ENCODE measurements at regions not wholly inside any gene's neighbourhood (a gene's known extent, or its start where the extent isn't known, plus 50 kb on each side); places are given as distances from the start of the nearest gene placed in this dataset.

DNA sequence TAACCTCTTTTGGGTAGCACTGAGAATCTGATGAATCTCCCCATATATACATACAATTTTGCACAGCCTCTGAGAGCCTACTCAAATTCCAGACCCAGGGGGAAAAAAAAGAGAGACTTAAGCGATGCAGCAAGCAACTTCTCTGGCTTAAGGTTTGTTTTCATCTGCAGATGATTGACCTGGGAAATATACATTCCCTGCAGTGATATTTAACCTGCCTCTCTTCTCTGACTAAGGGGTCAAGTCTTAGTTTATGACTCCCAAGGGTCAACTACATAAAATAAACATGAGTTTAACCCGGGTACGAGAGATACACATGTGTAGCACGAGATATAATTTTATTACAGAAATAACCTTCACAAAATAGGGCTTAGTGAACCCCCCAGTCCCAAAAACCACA, 737.8 kb downstream of the TUSC7 start:
- intact Hi-C loops (cut with DNase I) = no loop called here
- DNase-seq = no peak
- no peaks in the 10 kb centered on the region for H3K36me3 ChIP-seq (replicated peaks in 1 of 2)
- TF ChIP-seq POLR2A (IDR thresholded peaks at IDR 0.05) = no peak
- TF ChIP-seq, protein P1, sequence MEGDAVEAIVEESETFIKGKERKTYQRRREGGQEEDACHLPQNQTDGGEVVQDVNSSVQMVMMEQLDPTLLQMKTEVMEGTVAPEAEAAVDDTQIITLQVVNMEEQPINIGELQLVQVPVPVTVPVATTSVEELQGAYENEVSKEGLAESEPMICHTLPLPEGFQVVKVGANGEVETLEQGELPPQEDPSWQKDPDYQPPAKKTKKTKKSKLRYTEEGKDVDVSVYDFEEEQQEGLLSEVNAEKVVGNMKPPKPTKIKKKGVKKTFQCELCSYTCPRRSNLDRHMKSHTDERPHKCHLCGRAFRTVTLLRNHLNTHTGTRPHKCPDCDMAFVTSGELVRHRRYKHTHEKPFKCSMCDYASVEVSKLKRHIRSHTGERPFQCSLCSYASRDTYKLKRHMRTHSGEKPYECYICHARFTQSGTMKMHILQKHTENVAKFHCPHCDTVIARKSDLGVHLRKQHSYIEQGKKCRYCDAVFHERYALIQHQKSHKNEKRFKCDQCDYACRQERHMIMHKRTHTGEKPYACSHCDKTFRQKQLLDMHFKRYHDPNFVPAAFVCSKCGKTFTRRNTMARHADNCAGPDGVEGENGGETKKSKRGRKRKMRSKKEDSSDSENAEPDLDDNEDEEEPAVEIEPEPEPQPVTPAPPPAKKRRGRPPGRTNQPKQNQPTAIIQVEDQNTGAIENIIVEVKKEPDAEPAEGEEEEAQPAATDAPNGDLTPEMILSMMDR (IDR thresholded peaks at IDR 0.05) = no peak
- H3K9me3 ChIP-seq (replicated peaks in 1 of 3) = no peaks in the 10 kb centered on the region
- H3K4me3 ChIP-seq = no peak overlapping the region
- WGBS, 4 donors = 73 to 90% (median 84%) methylated on average over 4 of the region's 4 CpGs
- no peaks in the 10 kb centered on the region for H3K27me3 ChIP-seq
- no peak overlapping the region for H3K27ac ChIP-seq
- H3K4me1 ChIP-seq (replicated peaks in 1 of 2) = no peaks in the 10 kb centered on the region

DNA sequence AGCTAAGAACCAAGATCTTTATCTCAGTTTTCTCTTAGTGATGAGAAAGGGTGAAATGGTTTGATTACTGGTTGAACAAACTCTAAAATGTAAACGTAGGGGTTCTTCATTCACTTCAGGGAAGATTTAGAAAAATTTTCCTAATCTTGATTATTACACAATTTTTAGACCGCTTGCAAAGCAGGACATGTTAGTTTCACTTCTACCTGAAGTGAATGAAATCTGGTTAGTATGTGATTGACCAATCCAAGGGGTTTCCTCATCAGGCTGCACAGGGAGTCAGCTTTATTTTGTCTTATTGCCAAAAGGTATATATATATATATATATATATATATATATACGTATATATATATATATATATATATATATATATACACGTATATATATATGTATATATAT, 740.4 kb downstream of the TUSC7 start:
- no peak for DNase-seq
- no peak overlapping the region for H3K27ac ChIP-seq
- TF ChIP-seq POLR2A (IDR thresholded peaks at IDR 0.05) = no peak
- TF ChIP-seq, protein P1 (IDR thresholded peaks at IDR 0.05) = no peak
- H3K27me3 ChIP-seq = no peaks in the 10 kb centered on the region
- 40 to 71% (median 62%) methylated on average over 3 to 4 of the region's 4 CpGs for WGBS, 4 donors
- no peaks in the 10 kb centered on the region for H3K4me1 ChIP-seq (replicated peaks in 1 of 2)
- intact Hi-C loops (cut with DNase I) = no loop called here
- no peak overlapping the region for H3K4me3 ChIP-seq
- no peaks in the 10 kb centered on the region for H3K9me3 ChIP-seq (replicated peaks in 1 of 3)
- no peaks in the 10 kb centered on the region for H3K36me3 ChIP-seq (replicated peaks in 1 of 2)

DNA sequence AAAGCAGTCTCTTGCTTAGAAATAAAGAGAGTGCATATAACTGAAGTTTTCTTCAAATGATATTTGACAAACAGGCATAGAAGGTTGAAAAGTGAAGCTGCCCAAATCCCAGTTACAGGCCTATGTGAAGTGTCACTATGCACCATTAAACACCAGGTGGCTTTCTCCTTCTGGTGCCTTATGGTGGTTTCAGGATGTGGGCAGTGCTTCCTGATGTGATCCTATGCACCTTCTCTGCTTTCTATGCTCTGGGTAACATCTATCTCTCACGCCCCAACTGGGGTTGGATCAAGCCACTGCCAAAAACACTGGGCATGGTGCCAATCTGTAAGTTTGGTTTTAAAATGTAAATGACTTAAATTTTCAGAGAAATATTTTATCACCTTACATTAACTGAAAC, 744.7 kb downstream of the TUSC7 start:
- H3K4me3 ChIP-seq = no peak overlapping the region
- no peaks in the 10 kb centered on the region for H3K27me3 ChIP-seq
- no peaks in the 10 kb centered on the region for H3K4me1 ChIP-seq (replicated peaks in 1 of 2)
- intact Hi-C loops (cut with DNase I) = no loop called here
- DNase-seq = no peak
- WGBS, 4 donors = 72 to 89% (median 80%) methylated on average over 1 of the region's 1 CpG
- H3K27ac ChIP-seq = no peak overlapping the region
- TF ChIP-seq, protein P1 (IDR thresholded peaks at IDR 0.05) = no peak
- TF ChIP-seq POLR2A (IDR thresholded peaks at IDR 0.05) = no peak
- H3K36me3 ChIP-seq (replicated peaks in 1 of 2) = no peaks in the 10 kb centered on the region
- H3K9me3 ChIP-seq (replicated peaks in 1 of 3) = no peaks in the 10 kb centered on the region

DNA sequence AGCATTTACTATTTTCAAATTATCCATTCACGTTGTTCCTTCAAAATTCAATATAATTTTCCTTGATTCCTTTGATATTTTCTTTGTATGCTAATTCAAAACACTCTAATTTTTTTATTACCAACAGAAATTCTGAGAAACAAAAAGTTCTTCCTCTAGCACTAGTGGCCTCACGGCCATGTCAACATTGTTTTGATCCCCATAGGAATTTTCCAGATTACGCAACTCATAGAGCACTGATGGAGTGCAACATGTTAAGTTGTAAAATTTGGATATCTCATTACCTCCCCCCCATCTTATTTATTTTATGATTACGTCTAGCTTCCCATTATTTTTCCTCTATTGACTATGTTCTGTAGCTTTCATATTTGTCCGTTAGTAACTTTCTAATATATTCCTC, 745.3 kb downstream of the TUSC7 start:
- H3K36me3 ChIP-seq (replicated peaks in 1 of 2) = no peaks in the 10 kb centered on the region
- no peaks in the 10 kb centered on the region for H3K9me3 ChIP-seq (replicated peaks in 1 of 3)
- no peak overlapping the region for H3K27ac ChIP-seq
- DNase-seq = no peak
- H3K4me3 ChIP-seq = no peak overlapping the region
- no peaks in the 10 kb centered on the region for H3K4me1 ChIP-seq (replicated peaks in 1 of 2)
- intact Hi-C loops (cut with DNase I) = no loop called here
- TF ChIP-seq, protein P1 (IDR thresholded peaks at IDR 0.05) = no peak
- TF ChIP-seq POLR2A (IDR thresholded peaks at IDR 0.05) = no peak
- H3K27me3 ChIP-seq = no peaks in the 10 kb centered on the region
- 88 to 92% (median 89%) methylated on average over 5 of the region's 5 CpGs for WGBS, 4 donors

All from adrenal gland (tissue), 9 donors.